HG02678 (cell line): ENCODE measurements at regions not wholly inside any gene's neighbourhood (a gene's known extent, or its start where the extent isn't known, plus 50 kb on each side); places are given as distances from the start of the nearest gene placed in this dataset.

Experiments used
- ATAC-seq: cut with Tn5 transposase; IDR thresholded peaks from one replicate; pipeline ENCODE4 v1.9.1; 2021; ENCODE audit warnings: mild to moderate bottlenecking, moderate library complexity; ENCODE audit not compliant: unreplicated experiment

DNA sequence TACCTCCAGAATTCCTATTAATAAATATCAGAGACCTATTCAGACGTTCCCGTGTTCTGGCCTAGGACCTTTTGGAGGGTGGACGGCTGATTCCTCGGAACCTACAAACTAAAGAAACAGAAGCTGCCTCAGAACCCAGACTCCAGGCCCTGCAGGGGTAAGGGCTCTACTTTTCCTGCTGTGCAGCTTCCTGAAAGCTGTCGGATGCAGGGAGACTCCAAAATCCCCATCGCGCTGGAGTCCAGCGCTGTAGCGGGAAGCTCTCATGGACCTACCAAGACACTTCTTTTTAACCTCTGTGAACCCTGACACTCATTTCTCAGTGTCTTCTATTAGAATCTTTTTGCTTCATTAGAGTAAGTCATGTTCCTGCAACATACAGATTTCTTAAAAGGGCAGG lies 244.5 kb upstream of the PITRM1 start:
- no peak for ATAC-seq

DNA sequence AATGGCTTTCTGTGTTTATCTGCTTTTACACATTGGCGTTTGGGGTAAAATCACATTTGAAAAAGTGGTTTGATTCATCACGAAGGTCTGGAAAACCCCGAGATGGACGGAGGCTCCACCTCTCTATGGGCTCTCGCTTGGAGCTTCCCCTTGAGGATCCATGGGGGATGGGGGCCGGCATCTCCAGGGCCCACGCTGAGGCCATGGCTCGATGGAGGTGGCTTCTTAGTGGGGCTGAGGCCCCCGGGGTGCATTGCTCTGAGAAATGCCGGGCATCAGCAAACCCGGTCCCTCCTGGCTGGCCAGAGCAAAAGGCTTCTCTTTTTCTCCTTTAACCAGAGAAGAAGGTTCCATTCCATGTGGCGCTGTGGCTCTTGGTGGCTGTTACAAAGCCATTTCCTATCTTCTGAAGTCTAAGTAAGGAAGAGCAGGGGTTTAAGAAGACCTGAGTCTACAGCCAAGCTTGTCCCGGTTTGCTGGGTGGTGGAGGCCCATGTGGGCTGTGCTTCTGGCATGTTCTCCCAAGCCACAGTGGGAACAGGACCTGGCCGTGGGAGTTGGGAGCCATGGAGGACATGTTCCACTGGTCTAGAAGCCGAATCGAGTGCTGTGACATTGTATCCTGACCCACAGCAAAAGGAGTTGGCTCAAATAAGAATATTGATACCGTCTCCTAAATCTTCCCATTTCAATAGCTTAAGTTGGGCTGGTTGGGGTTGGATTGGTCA lies 243.5 kb upstream of the PITRM1 start:
- ATAC-seq = no peak

DNA sequence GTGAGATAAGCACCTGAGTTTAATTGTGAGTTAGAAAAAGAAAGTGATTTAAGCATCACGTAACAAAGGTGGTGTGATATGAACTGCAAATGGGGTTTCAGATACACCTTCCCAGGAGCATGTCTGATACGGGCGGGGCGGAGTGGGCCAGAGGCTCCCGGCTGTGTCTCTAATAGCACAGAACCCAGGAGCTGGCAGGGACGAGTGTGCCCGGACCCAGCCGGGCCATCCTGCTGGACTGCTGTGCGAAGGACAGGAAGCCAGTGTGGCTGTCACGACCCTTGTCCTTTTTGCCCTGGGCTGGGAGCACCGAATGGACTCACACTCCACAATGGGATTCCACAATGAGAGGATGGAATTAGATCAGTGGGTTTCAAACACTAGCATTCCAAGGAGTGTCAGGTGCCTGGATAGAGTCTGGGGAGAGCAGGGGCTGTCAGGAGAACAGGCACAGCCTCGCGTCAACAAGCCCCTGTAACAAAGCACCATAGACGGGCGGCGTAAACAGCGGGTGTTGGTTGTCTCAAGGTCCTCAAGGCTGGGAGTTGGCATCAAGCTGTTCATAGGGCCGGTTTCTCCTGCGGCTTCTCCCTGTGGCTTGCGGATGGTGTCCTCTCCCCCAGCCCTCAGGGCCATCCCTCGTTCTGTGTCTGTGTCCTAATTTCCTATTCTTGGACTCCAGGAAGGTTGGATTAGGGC lies 242.6 kb upstream of the PITRM1 start:
- no peak for ATAC-seq

DNA sequence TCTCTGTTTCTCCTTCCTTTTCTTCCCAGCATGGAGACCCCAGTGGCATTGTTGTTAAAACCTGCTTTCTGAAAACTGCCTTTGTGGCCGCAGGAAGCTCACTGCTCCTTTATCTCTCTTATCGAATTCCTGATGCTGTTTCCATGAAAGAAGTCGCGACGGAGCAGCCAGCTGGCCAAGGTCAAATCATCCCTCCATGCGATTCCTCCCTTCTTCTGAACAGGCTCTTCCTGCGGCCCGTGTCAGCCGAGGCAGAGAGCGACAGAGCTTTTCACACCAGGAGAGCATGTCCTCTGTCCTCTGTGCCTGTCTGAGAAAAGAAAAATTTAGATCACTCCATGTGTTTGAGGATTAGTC lies 242.1 kb upstream of the PITRM1 start:
- no peak for ATAC-seq

DNA sequence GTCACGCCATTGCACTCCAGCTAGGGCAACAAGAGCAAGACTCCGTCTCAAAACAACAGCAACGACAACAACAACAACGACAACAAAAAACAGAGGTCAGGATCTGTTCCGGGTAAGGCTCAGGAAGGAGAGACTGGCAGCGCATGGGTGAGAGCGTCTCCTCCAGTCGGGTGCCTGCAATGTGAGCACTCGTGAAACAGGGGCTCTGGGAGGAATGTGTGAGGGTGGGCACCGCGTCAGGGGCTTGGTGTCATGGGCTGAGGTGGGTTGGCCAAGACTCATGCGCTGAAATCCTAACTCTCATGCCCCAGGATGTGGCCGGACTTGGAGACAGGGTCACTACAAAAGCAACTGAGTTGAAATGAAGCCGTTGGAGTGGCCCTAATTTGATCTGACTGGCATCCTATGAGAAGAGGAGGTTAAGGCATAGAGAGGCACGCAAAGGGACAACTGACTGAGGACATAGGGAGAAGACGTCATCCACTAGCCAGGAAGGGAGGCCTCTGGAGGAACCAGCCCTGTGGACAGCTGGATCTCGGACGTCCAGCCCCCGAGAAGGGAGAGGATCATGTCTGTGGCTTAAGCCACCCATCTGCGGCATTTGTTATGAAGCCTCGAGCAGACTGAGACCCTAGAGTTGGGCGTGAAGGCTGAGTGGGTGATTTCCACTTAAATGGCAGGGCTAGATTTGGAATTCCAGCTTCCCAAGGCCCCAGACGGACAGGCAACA lies 241.5 kb upstream of the PITRM1 start:
- no peak for ATAC-seq

DNA sequence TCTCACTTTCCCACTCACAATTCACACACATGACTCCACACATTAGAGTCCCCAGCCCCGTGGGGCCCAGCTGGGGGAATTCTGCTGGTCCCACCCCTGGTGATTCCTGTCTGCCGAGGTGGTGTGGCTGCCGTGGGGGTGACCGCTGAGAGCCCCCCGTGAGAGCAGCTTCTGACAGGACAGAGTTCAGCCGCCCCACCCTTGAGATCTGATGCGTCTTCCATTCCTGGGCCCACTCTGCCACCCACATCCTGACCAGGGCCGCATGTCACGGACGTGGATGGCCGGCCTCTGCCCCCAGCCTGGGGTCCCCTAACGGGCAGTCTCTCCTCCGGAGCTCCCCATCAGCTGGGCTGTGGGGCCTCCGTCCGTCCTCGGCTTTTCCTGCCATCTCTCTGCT lies 240.1 kb upstream of the PITRM1 start:
- no peak for ATAC-seq

DNA sequence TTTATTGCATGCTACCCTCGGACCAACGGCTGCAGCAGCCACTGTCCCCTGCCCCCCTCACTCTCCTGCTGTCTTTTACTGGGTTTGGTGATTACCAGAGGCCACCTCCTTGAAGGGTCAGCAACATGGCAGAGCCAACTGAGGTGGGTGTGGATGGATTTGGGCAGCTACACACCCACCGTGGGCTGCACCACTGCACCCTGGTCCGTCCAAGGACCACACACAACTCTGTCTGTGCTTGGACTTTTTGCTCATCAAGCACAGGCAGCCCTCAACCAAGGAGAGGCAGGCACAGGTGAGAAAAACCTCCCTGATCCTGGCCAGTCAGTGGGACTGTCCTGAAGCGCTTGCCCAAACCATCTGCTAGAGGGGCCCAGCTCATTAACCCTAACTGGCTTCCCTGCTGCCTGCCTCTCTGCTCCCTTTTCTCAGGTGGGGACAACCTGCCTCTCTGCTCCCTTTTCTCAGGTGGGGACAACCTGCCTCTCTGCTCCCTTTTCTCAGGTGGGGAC lies 239.5 kb upstream of the PITRM1 start:
- ATAC-seq = no peak

DNA sequence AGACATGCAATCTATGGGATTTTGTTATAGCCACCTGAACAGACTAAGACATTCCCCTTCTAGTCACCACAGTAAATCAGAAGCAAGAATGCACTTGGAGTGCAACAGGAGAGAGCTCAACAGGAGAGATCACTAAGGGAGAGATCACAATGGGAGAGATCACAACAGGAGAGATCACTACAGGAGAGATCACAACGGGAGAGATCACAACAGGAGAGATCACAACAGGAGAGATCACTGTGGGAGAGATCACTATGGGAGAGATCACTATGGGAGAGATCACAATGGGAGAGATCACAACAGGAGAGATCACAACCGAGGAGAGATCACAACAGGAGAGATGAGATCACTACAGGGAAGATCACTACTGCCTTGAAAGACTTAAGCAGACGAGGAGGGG lies 238.5 kb upstream of the PITRM1 start:
- no peak for ATAC-seq

DNA sequence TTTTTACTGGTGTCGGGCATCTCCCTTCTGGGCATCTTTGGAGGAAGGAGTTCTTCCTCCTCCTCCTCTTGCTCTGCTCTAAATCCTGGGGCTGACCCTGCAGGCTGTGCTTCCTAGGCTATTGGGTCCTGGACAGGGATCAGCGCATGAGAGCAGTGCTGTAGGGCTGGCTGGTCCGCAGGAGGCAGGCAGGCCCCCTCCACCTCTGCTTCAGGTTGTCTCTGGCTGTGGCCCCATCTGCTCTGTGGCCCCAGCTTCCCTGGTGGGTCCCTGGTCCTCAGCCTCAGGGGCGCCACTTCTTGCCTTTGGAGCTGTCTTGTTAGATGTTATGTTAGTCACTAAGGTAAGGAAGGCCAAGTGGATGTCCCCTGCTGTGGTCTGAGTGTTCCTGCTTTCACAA lies 237.3 kb upstream of the PITRM1 start:
- no peak for ATAC-seq

DNA sequence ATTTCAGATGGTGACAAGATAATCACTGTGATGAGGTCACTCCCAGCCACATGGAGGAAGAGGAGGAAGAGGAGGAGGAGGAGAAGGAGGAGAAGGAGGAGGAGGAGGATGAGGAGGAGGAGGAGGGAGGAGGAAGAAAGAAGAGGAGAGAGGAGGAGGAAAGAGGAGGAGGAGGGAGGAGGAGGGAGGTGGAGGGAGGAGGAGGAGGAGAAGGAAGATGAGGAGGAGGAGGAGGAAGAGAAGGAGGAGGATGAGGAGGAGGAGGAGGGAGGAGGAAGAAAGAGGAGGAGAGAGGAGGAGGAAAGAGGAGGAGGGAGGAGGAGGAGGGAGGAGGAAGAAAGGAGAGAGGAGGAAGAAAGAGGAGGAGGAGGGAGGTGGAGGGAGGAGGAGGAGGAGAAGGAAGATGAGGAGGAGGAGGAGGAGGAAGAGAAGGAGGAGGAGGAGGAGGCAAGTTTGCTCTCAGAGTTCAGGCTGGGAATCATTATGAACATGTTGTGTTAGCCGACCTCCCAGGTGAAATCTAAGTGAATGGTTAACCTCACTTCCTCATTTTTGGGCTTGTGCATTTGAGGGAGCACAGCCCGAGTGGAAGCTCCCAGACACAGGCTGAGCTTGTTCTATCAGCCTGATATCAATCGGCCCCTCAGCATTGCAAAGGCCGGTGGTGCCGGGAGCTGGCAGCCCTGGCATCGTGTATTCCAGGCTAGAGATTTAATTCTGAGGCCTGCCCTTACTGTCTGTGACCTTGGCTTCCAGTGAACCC lies 236.2 kb upstream of the PITRM1 start:
- ATAC-seq = peak; percentile 71

DNA sequence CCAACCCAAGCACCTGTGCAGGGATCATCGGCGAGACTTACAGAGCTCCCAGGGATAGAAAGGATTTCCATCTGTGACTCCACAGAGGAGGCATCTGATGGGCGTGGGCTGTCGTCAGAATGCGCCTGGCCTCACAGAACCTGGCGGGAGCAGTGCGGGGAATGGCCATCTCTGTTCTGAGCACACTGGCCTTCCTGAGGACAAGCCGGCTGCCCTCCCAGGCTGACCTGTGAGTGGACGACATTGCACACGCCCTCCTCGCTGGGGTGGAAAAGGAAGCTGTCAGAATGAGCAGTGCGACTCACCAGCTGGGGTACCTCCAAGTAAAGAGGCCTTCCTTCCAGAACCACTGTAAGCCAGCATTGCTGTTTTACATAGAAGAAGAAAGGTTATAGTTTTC lies 234.6 kb upstream of the PITRM1 start:
- ATAC-seq = no peak

DNA sequence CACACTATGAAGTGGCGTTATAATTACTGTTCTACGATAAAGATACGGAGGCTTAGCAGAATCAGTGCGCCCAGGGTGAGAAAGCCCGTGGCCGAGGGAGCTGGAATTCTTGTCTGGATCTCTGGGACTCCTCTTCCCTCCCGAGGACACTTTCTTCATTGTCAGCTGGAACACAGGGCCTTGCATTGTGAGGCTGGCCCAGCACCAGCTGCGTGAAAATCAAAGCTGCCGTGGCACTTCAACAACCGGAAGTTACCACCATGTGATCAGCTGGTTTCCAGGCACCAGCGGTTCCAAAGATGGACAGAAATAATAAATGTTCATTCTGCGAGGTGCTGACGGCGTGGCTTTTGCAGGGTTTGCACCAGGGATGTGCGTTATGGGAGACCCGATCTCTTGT lies 234.0 kb upstream of the PITRM1 start:
- no peak for ATAC-seq

DNA sequence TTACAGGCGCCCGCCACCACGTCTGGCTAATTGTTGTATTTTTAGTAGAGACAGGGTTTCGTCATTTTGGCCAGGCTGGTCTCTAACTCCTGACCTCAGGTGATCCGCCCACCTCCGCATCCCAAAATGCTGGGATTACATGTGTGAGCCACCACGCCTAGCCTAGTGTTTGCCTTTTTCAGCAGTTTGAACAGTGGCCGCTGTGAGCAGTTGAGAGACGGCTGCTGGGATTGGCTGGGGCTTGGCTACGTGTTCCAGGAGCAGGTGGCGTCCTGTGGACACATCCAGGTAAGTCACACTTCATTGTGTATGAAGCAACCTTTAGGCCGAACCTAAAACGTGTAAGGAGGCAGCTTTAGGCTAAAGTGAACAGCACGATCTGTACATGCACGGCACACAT lies 231.8 kb upstream of the PITRM1 start:
- ATAC-seq = no peak

DNA sequence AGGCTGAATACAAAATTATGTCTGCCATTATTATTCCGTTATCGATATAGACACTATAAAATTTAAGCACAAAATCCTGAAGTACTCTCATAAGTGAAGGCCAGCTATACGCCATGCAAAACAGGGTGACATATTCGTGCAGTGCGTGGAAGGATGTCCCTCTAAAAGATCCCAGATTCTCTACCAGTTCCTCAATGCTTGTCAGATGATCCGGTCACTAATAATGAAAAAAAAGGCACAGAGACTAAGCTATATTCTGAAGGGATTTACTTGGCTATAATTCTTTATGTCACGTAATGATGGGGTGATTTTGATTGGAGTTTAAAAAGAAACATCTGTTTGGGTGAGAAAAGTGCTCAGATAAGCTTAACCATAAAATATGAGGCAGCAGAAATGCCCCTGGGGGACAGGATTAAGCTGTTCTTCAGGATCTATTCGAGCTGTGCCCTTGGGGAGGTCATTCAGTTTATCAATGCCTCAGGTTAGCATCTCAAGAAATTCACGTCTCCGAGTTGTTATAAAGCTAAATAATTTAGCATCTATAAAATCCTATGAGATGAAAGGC lies 229.7 kb upstream of the PITRM1 start:
- no peak for ATAC-seq

DNA sequence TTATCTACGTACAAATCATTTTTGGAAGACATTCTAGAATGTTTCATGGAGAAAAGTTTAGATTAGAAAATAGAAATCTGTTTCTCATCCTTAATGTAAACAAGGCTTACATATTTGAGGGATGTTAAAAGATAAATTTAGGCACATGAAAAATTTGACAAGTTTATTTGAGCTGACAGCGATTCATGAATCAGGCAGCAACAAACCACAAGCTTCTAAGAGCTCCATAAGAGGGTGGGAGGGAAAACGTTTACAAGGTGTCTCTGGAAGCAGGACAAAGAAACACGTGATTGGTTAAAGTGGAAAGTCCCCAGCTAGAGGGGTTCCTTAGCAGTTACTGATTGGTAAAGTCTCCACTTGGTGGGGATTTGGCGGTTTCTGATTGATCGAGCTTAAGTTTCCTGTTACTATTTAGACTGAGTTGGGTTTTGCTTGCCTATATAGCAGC lies 228.9 kb upstream of the PITRM1 start:
- ATAC-seq = peak; percentile 66

DNA sequence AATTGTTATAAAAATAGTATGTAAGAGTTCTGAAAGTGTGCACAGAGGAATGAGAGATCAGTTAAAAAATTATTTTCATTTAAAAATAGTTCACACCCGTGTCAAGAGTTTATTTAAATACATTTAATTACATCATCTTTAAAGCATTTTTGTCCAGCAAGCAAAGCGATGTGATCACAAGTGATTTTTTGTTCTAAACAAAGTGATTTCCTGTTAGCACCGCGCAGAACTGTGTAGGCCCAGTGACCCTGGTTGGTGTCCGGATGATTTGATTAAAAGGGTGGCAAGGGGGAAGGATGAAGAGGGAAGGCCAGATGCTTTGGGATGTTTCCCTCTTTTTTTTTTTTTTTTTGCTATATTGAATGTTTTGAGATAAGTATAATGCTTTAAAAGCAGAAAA lies 227.8 kb upstream of the PITRM1 start:
- ATAC-seq = no peak

DNA sequence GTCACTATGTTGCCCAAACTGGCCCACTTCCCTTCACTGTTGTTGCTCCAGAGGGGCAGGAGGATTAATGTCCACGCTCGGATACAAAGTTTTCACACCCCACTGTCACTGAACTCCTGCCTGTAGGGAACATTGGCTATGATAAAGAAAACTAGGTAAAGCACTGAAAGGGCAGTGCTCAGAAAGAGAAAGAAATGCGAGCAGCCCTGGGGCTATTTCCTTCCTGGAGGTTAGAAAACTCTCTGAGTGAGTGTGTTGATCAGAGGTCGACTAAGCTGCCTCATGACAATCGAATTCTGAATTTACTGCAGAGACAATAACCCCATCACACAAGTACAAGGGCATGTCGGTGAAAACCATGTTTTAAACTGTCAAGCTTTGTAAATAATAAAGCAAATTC lies 227.2 kb upstream of the PITRM1 start:
- ATAC-seq = no peak

DNA sequence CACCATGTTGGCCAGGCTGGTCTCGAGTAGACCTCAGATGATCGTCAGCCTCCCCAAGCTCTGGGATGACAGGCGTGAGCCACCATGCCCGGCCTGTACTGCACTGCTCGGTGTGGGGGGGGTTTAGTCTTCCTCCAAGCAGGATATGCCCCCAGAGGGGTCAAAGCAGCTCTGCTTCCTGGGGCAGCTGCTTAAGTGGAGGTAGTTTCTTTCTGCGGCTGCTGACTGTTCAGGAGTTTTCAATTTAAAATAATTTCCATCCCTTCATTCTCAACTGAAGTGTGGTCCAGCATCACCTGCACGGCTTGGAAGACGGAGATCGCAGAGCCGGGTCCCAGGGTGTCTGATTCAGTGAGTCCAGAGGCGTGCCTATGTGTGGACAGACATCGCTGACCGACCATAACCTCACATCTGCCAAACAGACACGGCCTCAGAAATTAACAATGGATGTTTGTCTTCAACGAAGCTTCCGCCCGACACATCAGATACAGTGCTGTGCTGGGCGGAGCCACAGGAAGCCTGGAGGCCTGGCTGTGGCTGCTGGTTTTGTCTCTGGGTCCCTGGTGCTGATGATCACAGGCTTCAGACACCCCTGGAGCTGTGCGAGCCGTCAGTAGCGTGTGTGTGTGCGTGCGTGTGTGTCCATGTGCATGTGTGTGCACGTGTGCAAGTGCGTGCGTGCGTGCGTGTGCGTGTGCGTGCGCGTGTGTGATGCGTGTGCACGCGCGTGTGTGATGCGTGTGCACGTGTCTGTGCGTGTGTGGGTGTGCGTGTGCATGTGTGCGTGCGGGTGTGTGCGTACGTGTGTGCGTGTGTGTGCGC lies 226.5 kb upstream of the PITRM1 start:
- no peak for ATAC-seq

DNA sequence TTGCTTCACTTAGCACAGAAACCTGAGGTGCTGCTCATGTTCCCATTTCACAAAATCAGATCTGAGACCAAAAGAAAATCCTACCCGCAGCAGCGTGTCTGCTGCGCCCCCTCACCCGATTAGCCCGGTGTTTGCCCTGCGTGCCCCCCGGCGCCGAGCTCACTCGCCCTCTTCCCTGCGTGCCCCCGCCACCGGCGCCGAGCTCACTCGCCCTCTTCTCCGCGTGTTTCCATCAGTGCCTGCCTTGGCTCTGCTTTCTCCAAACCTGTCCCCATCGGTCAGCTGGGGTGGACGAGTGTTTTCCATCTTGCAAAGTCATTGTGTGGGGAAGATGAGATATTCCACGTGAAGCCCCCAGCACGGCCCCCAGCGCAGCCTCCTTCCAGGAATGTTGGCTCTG lies 225.3 kb upstream of the PITRM1 start:
- no peak for ATAC-seq

DNA sequence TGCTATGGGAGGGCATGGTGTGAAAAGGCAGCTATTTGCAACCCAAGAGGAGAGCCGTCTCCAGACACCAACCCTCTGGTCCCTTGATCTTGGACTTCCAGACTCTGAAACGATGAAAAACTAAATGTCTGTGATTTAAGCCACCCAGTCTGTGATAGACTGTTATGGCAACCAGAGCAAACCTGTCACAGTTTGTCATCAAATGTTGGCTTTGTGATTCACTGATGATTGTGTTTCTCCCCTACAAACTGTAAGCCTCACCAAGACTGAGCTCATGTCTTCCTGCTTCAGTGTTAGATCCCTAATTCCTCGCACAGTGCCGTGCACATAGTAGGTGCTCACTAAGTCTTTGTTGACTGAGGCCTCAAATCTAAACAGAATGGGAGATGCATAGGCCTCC lies 224.6 kb upstream of the PITRM1 start:
- no peak for ATAC-seq
